Mesothelial cell of epicardium (in vitro differentiated cells): ENCODE measurements at regions not wholly inside any gene's neighbourhood (a gene's known extent, or its start where the extent isn't known, plus 50 kb on each side); places are given as distances from the start of the nearest gene placed in this dataset.

ENCODE experiments used
- DNase-seq, 2 experiments: peaks; one replicate each; pipeline ENCODE4 v3.0.0; 2021; ENCODE audit warnings: low spot score in 2 of 2; ENCODE audit not compliant: unreplicated experiment in 2 of 2
- H3K27ac Mint-ChIP-seq: 2 replicates; pipeline ENCODE4 v1.8.0; 2021; ENCODE audit warnings: mixed read lengths
- H3K27me3 Mint-ChIP-seq: 2 replicates; pipeline ENCODE4 v1.8.0; 2021; ENCODE audit warnings: low read depth, mixed read lengths
- H3K36me3 Mint-ChIP-seq: 2 replicates; pipeline ENCODE4 v1.8.0; 2021; ENCODE audit warnings: mixed read lengths
- H3K4me1 Mint-ChIP-seq: 2 replicates; pipeline ENCODE4 v1.8.0; 2021; ENCODE audit warnings: mixed read lengths
- H3K4me3 Mint-ChIP-seq: 2 replicates; pipeline ENCODE4 v1.8.0; 2021; ENCODE audit warnings: mild to moderate bottlenecking, moderate library complexity, mixed read lengths
- H3K9me3 Mint-ChIP-seq: 2 replicates; pipeline ENCODE4 v1.8.0; 2021; ENCODE audit warnings: mixed read lengths
- TF ChIP-seq, protein P1 (sequence below): fragments of 200-600 bp; sonication (generic); IDR thresholded peaks from one replicate; pipeline ENCODE4 v1.5.0; 2021; ENCODE audit warnings: antibody characterized with exemption; ENCODE audit not compliant: unreplicated experiment

DNA sequence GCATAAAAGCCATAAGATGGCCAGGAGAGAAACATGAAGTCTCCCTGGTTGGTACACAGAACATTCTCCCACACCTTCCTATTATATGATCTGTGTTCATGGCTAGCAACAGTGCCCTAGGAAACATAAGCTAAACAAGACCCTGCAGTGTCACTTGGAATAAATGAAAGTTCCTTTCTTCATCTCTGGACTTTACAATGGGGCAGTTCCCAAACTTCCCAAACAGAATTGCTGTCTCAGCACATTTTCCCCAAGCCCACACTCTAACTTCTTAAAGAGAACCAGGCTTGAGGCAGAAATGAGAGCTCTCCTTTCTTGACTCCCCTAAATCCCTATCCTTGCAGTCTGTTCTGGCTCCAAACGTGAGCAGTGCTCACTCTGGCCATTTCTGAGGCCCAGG is 173.2 kb upstream of the CREB1 start:
- Mint-ChIP-seq H3K27ac (no peak overlapping the region), H3K9me3 (no peaks in the 10 kb centered on the region), H3K4me3 (no peak overlapping the region), H3K4me1 (no peaks in the 10 kb centered on the region), H3K27me3 (peaks cover 2% of the 10 kb centered on the region), H3K36me3 (no peaks in the 10 kb centered on the region)
- TF ChIP-seq, protein P1, sequence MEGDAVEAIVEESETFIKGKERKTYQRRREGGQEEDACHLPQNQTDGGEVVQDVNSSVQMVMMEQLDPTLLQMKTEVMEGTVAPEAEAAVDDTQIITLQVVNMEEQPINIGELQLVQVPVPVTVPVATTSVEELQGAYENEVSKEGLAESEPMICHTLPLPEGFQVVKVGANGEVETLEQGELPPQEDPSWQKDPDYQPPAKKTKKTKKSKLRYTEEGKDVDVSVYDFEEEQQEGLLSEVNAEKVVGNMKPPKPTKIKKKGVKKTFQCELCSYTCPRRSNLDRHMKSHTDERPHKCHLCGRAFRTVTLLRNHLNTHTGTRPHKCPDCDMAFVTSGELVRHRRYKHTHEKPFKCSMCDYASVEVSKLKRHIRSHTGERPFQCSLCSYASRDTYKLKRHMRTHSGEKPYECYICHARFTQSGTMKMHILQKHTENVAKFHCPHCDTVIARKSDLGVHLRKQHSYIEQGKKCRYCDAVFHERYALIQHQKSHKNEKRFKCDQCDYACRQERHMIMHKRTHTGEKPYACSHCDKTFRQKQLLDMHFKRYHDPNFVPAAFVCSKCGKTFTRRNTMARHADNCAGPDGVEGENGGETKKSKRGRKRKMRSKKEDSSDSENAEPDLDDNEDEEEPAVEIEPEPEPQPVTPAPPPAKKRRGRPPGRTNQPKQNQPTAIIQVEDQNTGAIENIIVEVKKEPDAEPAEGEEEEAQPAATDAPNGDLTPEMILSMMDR = no peak
- DNase-seq = no peak

DNA sequence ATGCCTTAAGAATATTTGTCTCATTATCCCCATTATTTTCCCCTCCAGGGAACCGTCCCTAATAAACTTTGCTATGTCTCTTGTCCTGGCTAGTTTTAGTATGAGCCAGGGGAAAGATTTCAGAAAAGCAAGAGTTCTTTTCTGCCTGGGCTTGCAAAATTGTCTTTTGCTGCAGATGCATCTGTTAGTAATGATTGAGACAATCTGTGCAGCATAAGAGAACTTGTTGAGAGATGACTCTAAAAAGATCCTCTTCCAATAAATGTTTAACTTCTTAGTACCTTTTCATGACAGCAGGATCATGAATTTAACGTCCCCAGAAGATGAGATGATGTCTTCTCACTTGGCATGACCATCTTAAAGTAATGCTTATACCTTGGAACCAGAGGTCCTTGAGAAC is 172.5 kb upstream of the CREB1 start:
- Mint-ChIP-seq H3K9me3 (no peaks in the 10 kb centered on the region), H3K4me1 (no peaks in the 10 kb centered on the region), H3K36me3 (no peaks in the 10 kb centered on the region), H3K27me3 (peaks cover 2% of the 10 kb centered on the region), H3K4me3 (no peak overlapping the region), H3K27ac (no peak overlapping the region)
- DNase-seq = no peak
- TF ChIP-seq, protein P1 = no peak

DNA sequence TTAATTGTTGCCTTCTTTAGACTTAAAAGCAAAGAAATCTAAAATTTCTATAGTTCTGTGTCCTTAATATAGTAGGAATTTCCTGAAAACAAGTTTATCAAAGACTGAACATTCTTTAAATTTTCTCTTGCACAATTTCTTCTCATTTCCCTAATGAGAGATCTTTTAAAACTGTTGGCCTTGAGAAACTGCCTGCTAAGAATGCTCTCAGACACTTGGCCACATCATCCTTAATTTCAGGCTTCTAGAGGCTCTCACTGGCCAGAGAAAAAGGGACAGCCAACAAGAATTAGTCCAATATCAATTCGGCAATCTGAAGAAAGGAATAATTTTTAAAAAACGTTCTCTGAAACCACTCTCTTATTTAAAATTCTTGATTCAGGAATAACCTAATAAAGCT is 167.0 kb upstream of the CREB1 start:
- Mint-ChIP-seq H3K36me3 (no peaks in the 10 kb centered on the region), H3K9me3 (no peaks in the 10 kb centered on the region), H3K4me3 (no peak overlapping the region), H3K4me1 (no peaks in the 10 kb centered on the region), H3K27ac (no peak overlapping the region), H3K27me3 (no peaks in the 10 kb centered on the region)
- DNase-seq = no peak
- TF ChIP-seq, protein P1 = no peak

DNA sequence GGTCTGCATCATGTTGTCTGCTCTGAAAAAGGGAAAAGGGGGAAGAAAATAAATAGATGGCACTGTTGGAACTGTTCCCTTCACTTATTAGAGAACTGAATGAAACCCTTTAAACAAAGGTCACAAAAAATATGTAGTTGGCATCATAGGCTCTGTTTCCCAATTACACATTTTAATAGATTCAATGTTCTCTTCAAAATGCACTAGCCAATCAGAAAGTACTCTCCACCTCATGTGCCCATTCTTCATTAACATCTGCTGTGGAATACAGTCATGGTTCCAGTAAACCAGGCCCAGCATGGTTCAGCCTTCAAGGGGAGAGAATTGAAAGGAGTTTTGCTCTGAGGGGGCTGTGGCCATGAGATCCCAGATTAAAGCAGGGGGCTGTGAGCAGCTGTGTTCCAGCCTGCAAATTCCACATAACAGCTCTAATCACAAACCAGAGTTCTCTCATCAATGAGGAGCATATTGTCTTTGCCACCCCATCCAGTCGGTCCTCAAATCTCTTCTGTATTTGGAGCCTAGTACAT is 165.9 kb upstream of the CREB1 start:
- no peaks in the 10 kb centered on the region for H3K9me3 Mint-ChIP-seq
- DNase-seq = no peak
- TF ChIP-seq, protein P1 = no peak
- no peak overlapping the region for H3K4me3 Mint-ChIP-seq
- no peak overlapping the region for H3K27ac Mint-ChIP-seq
- no peaks in the 10 kb centered on the region for H3K27me3 Mint-ChIP-seq
- H3K4me1 Mint-ChIP-seq = no peaks in the 10 kb centered on the region
- H3K36me3 Mint-ChIP-seq = no peaks in the 10 kb centered on the region

DNA sequence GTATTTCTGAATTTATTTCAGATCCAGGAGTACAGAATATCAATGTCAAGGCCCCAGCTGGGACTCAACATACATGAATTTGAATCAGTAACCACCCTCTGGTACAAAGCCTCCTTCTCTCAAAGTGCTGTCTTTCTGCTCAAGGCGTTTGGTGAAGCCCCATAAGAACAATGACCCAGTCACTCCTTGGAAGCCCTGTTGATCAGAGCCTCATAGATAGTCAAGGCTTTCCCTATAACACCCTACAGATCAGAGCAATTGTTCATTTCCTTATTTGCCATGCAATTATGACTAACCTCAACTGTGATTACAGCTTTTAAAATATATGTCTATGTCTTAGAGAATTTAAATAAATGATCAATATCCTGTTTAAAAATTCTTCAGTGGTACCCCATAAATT is 159.1 kb upstream of the CREB1 start:
- no peak for DNase-seq
- H3K27ac Mint-ChIP-seq = no peak overlapping the region
- TF ChIP-seq, protein P1 = no peak
- peaks cover 14% of the 10 kb centered on the region for H3K9me3 Mint-ChIP-seq
- no peaks in the 10 kb centered on the region for H3K36me3 Mint-ChIP-seq
- H3K4me1 Mint-ChIP-seq = no peaks in the 10 kb centered on the region
- H3K4me3 Mint-ChIP-seq = no peak overlapping the region
- H3K27me3 Mint-ChIP-seq = no peaks in the 10 kb centered on the region

DNA sequence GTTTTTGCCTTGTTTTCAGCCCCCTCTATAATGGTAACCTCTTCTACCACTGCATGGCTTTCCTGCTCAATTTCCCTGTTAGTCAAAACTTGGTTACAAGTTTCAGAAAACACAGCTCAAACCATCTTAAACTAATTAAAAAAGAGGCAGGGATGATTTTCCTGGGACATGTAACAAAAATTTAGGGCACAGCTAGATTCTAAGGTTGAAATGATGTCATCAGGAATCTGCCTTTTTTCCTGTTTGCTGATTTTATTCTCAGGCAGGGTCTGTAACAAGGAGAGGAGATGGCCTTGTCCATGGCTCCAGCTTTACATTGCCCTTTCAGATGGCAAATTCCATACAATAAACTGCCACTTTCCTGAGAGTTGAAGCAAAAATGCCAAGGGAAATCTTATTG is 157.9 kb upstream of the CREB1 start:
- no peak for DNase-seq
- H3K4me1 Mint-ChIP-seq = no peaks in the 10 kb centered on the region
- no peak overlapping the region for H3K27ac Mint-ChIP-seq
- H3K27me3 Mint-ChIP-seq = no peaks in the 10 kb centered on the region
- peaks cover 22% of the 10 kb centered on the region for H3K9me3 Mint-ChIP-seq
- TF ChIP-seq, protein P1 = no peak
- H3K36me3 Mint-ChIP-seq = no peaks in the 10 kb centered on the region
- no peak overlapping the region for H3K4me3 Mint-ChIP-seq
